PC-9 (cell line): ENCODE measurements at regions not wholly inside any gene's neighbourhood (a gene's known extent, or its start where the extent isn't known, plus 50 kb on each side); places are given as distances from the start of the nearest gene placed in this dataset.

Experiments used
- BruUV-seq: library from RNA; stranded (reverse); fragments of 400-500 nt; replicated peaks from 2 replicates; lab custom pipeline; 2021; lab: Mats Ljungman, UMichigan
- CTCF ChIA-PET: fragments of 300-600 bp; sonication (Branson Sonifier 250); formaldehyde crosslinking; loops from one replicate; lab custom pipeline; 2022; ENCODE audit warnings: antibody characterized with exemption; lab: Charles Lee
- POLR2A ChIA-PET: fragments of 300-600 bp; sonication (Branson Sonifier 250); formaldehyde crosslinking; loops from one replicate; lab custom pipeline; 2022; ENCODE audit warnings: antibody characterized with exemption; ENCODE audit not compliant: unreplicated experiment; lab: Charles Lee
- DNase-seq, 2 experiments: peaks; one replicate each; pipeline versions ENCODE4 v3.0.0 to v3.0.0-alpha.2; 2015 to 2022; ENCODE audit warnings: mixed read lengths in 1 of 2
- H2AFZ ChIP-seq: fragments of 200-600 bp; sonication (generic); 2 replicates; pipeline ENCODE4 v1.8.1; 2017; ENCODE audit warnings: antibody characterized with exemption
- H3F3A ChIP-seq: fragments of 200-600 bp; sonication (generic); 2 replicates; pipeline ENCODE4 v1.8.1; 2017; ENCODE audit warnings: antibody characterized with exemption, mild to moderate bottlenecking, low read depth; ENCODE audit not compliant: insufficient read depth
- H3K27ac ChIP-seq: fragments of 200-600 bp; sonication (generic); 2 replicates; pipeline ENCODE4 v1.6.1; 2016; ENCODE audit warnings: mixed run types
- H3K27me3 ChIP-seq: fragments of 200-600 bp; sonication (generic); 2 replicates; pipeline ENCODE4 v1.6.1; 2016; ENCODE audit warnings: low read depth, mixed run types; ENCODE audit not compliant: insufficient read depth
- H3K36me3 ChIP-seq: fragments of 200-600 bp; sonication (generic); 2 replicates; pipeline ENCODE4 v1.6.1; 2016; ENCODE audit warnings: low read depth, mixed run types
- H3K4me1 ChIP-seq: fragments of 200-600 bp; sonication (generic); replicated peaks from 2 replicates; pipeline ENCODE4 v1.6.1; 2016; ENCODE audit warnings: mixed run types; ENCODE audit not compliant: insufficient read depth
- H3K4me2 ChIP-seq: fragments of 200-600 bp; sonication (generic); 2 replicates; pipeline ENCODE4 v1.6.1; 2017; ENCODE audit warnings: mixed run types
- H3K4me3 ChIP-seq: fragments of 200-600 bp; sonication (generic); 2 replicates; pipeline ENCODE4 v1.6.1; 2016; ENCODE audit warnings: mixed run types
- H3K79me2 ChIP-seq: fragments of 200-600 bp; sonication (generic); 2 replicates; pipeline ENCODE4 v1.6.1; 2017; ENCODE audit warnings: low read depth, mixed run types
- H3K9me2 ChIP-seq: fragments of 200-600 bp; sonication (generic); 2 replicates; pipeline ENCODE4 v1.8.1; 2017; ENCODE audit warnings: mild to moderate bottlenecking; ENCODE audit not compliant: insufficient read depth
- H3K9me3 ChIP-seq: fragments of 200-600 bp; sonication (generic); 2 replicates; pipeline ENCODE4 v1.8.1; 2016; ENCODE audit warnings: low read depth; ENCODE audit not compliant: insufficient read depth
- H4K20me1 ChIP-seq: fragments of 200-600 bp; sonication (generic); 2 replicates; pipeline ENCODE4 v1.8.1; 2017; ENCODE audit not compliant: insufficient read depth
- EZH2 ChIP-seq: fragments of 200-600 bp; sonication (generic); IDR thresholded peaks from 2 replicates; pipeline ENCODE4 v1.8.0; 2017; ENCODE audit warnings: antibody characterized with exemption, low read depth
- intact Hi-C: fragments of 100-400 bp; cut with micrococcal nuclease; formaldehyde crosslinking; loops from one replicate; pipeline ENCODE4 v1.10.0; 2022; ENCODE audit not compliant: unreplicated experiment
- TF ChIP-seq, protein P1 (sequence below): fragments of 200-600 bp; sonication (generic); conservative IDR thresholded peaks from 2 replicates; pipeline ENCODE4 v1.6.1; 2017; ENCODE audit warnings: mixed run types, antibody characterized with exemption, mild to moderate bottlenecking, moderate library complexity

DNA sequence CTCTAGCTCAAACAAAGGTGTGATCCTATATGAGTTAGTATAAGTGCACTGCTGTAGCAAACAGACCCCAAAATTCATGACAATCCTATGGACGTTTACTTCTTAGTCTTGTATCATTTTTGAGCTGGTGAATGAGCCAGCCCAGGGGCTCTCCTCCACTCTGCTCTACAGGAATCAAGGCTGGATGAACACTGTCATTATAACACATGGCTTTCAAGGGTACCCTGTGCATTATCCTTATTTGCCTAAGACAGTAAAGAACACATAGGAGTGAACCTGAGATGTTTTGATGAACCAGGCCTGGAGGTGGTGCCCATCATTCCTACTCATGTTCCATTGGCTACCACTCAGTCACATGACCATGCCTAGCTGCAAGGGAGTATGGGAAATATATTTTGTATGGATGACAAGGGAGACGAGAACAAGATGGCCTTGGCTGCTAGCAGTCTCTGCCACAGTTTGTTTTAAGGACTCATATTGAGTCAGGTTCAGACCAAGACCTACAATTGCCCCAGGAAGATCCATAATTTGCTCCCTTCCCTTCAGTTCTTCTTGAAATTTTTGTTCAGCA is 107.4 kb upstream of the HES1 start:
- H3K9me2 ChIP-seq, result no peaks in the 10 kb centered on the region
- TF ChIP-seq, protein P1, sequence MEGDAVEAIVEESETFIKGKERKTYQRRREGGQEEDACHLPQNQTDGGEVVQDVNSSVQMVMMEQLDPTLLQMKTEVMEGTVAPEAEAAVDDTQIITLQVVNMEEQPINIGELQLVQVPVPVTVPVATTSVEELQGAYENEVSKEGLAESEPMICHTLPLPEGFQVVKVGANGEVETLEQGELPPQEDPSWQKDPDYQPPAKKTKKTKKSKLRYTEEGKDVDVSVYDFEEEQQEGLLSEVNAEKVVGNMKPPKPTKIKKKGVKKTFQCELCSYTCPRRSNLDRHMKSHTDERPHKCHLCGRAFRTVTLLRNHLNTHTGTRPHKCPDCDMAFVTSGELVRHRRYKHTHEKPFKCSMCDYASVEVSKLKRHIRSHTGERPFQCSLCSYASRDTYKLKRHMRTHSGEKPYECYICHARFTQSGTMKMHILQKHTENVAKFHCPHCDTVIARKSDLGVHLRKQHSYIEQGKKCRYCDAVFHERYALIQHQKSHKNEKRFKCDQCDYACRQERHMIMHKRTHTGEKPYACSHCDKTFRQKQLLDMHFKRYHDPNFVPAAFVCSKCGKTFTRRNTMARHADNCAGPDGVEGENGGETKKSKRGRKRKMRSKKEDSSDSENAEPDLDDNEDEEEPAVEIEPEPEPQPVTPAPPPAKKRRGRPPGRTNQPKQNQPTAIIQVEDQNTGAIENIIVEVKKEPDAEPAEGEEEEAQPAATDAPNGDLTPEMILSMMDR, result no peak
- no peak for TF ChIP-seq EZH2
- H4K20me1 ChIP-seq, result no peaks in the 10 kb centered on the region
- peaks cover 52% of the 10 kb centered on the region for H3K4me1 ChIP-seq
- CTCF ChIA-PET, result interaction anchor here (0.6 kb wide), 1 partner anchor 240 kb away, joined by 7 read pairs; no protein-coding TSS in a partner anchor
- 0 out of 2 replicates have a peak overlapping the region, but pooled peaks have one; percentile 40 for H3K4me2 ChIP-seq
- DNase-seq, result no peak
- no peaks in the 10 kb centered on the region for H3K27me3 ChIP-seq
- no peaks in the 10 kb centered on the region for H3K36me3 ChIP-seq
- H3K27ac ChIP-seq, result no peak overlapping the region; the same call in 1 of the 2 replicates
- intact Hi-C loops, result no loop called here
- no peak overlapping the region for H3K4me3 ChIP-seq
- H3F3A ChIP-seq, result peaks cover 33% of the 10 kb centered on the region
- no peaks in the 10 kb centered on the region for H3K79me2 ChIP-seq
- no peak overlapping the region for H2AFZ ChIP-seq
- H3K9me3 ChIP-seq, result no peaks in the 10 kb centered on the region
- no TSS peak for BruUV-seq
- POLR2A ChIA-PET, result interaction anchor here (0.6 kb wide), 1 partner anchor 171 kb away, joined by 3 read pairs; no protein-coding TSS in a partner anchor

DNA sequence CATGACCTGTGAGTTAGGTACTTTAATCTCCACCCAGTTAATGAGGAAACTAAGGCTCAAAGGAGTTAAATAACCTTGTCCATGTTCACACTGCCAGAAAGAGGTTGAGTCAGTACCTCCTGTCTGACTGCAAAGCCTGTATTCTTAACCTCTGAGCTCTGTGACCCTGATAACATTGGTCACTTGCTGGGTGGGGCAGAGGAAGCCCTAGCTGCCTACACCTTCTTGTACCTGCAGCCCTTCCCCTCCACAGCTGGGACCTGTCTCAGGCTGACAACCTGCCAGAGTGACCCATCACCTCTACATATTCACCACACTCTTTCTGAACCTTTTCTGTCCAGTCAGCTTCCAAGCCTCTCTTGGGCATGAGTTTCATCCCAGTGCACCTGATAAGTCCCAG is 106.1 kb upstream of the HES1 start:
- Histone ChIP-seq H3K9me3 (no peaks in the 10 kb centered on the region), H3K79me2 (no peaks in the 10 kb centered on the region), H3K4me1 (peaks cover 48% of the 10 kb centered on the region), H3F3A (peaks cover 30% of the 10 kb centered on the region), H3K4me2 (peak overlapping the region; percentile 40), H3K27me3 (no peaks in the 10 kb centered on the region), H3K4me3 (no peak overlapping the region), H2AFZ (no peak overlapping the region), H3K9me2 (no peaks in the 10 kb centered on the region), H4K20me1 (no peaks in the 10 kb centered on the region), H3K36me3 (no peaks in the 10 kb centered on the region), H3K27ac (peak overlapping the region; percentile 40)
- TF ChIP-seq, protein P1, result no peak
- TF ChIP-seq EZH2, result no peak
- peak; percentile 65 to 93 for DNase-seq
- ChIA-PET POLR2A (interaction anchor here (0.6 to 0.9 kb wide), 7 partner anchors 14 to 112 kb away, joined by 3 to 9 read pairs (median 3); no protein-coding TSS in a partner anchor), CTCF (interaction anchor here (1.4 kb wide), 1 partner anchor 286 kb away, joined by 4 read pairs; no protein-coding TSS in a partner anchor)
- no TSS peak for BruUV-seq
- intact Hi-C loops, result loop anchor here (1.0 to 5.0 kb wide), 5 partner anchors 41 to 158 kb away; no protein-coding TSS in a partner anchor

DNA sequence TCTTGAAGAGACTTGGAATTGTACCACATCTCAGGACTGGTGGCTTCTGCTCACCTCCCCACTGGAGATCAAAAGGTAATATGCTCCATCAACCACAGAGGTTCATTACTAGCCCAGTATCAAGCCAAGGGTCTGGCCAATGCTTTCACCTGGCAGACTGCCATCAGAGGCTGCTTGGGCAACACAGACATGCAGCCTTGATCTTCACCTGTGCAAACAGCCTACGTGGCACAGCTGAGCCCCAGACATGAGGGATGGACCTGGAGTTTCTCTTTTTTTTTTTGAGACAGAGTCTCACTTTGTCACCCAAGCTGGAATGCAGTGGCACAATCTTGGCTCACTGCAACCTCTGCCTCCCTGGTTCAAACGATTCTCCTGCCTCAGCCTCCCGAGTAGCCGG is 105.6 kb upstream of the HES1 start:
- CTCF ChIA-PET, result interaction anchor here (1.4 kb wide), 1 partner anchor 285 kb away, joined by 4 read pairs; no protein-coding TSS in a partner anchor
- intact Hi-C loops, result loop anchor here (1.0 to 5.0 kb wide), 5 partner anchors 40 to 158 kb away; no protein-coding TSS in a partner anchor

More for the DNA sequence above, 105.6 kb upstream of the HES1 start:
- Histone ChIP-seq H3K9me2 (no peaks in the 10 kb centered on the region), H3K4me2 (peak overlapping the region; percentile 40), H3K79me2 (no peaks in the 10 kb centered on the region), H4K20me1 (no peaks in the 10 kb centered on the region), H3K4me1 (peaks cover 53% of the 10 kb centered on the region), H3K27me3 (no peaks in the 10 kb centered on the region), H3K4me3 (no peak overlapping the region), H3F3A (peaks cover 30% of the 10 kb centered on the region), H2AFZ (no peak overlapping the region), H3K27ac (peak overlapping the region; percentile 40), H3K36me3 (no peaks in the 10 kb centered on the region), H3K9me3 (no peaks in the 10 kb centered on the region)
- peak; percentile 69 to 88 for DNase-seq
- no TSS peak for BruUV-seq
- POLR2A ChIA-PET, result interaction anchor here (0.6 to 0.9 kb wide), 6 partner anchors 13 to 111 kb away, joined by 3 to 9 read pairs (median 4); no protein-coding TSS in a partner anchor
- TF ChIP-seq EZH2, result no peak
- TF ChIP-seq, protein P1, result no peak
